Nephron progenitor cell (in vitro differentiated cells): ENCODE measurements at regions not wholly inside any gene's neighbourhood (a gene's known extent, or its start where the extent isn't known, plus 50 kb on each side); places are given as distances from the start of the nearest gene placed in this dataset.
A peak's percentile ranks its signal among the peaks of the same experiment; 100 is the strongest.

Experiments used
- DNase-seq: peaks from one replicate; pipeline ENCODE4 v3.0.0; 2021
- H3K27ac Mint-ChIP-seq: 2 replicates; pipeline ENCODE4 v1.8.0; 2021; ENCODE audit warnings: mild to moderate bottlenecking, moderate library complexity, mixed read lengths
- H3K27me3 Mint-ChIP-seq: 2 replicates; pipeline ENCODE4 v1.8.0; 2021; ENCODE audit warnings: mild to moderate bottlenecking, low read depth, mixed read lengths; ENCODE audit not compliant: poor library complexity
- H3K36me3 Mint-ChIP-seq: 2 replicates; pipeline ENCODE4 v1.8.0; 2021; ENCODE audit warnings: low read depth, mixed read lengths
- H3K4me1 Mint-ChIP-seq: 2 replicates; pipeline ENCODE4 v1.8.0; 2021; ENCODE audit warnings: mixed read lengths
- H3K4me3 Mint-ChIP-seq: 2 replicates; pipeline ENCODE4 v1.8.0; 2021; ENCODE audit warnings: mild to moderate bottlenecking, moderate library complexity, mixed read lengths
- H3K9me3 Mint-ChIP-seq: 2 replicates; pipeline ENCODE4 v1.8.0; 2021; ENCODE audit warnings: mild to moderate bottlenecking, moderate library complexity, mixed read lengths
- TF ChIP-seq, protein P1 (sequence below): fragments of 200-600 bp; sonication (generic); IDR thresholded peaks from 2 replicates; pipeline ENCODE4 v1.5.0; 2021; ENCODE audit warnings: antibody characterized with exemption

DNA sequence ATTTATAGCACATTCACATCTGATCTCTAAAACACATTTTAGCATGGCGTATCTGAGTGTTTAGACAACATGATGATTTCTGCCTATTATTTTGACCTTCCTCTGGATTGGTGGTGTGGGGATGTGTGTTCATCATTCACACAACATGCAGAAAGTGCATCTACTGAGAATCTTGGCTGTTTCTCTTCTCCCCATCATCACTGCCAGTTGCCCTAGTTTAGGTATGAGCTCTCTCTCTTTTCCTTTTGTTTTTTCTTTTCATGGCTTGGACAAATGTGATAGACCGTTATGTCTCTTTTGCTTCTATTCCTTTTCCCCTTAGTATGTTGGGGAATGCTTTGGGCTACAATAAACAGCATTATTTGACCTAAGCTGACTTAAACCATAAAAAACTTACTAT lies 239.2 kb upstream of the FZD8 start:
- Mint-ChIP-seq H3K27ac (peak overlapping the region; percentile 58), H3K27me3 (peaks cover 11% of the 10 kb centered on the region), H3K4me1 (peaks cover 35% of the 10 kb centered on the region), H3K4me3 (no peak overlapping the region), H3K36me3 (no peaks in the 10 kb centered on the region), H3K9me3 (no peaks in the 10 kb centered on the region)
- TF ChIP-seq, protein P1, sequence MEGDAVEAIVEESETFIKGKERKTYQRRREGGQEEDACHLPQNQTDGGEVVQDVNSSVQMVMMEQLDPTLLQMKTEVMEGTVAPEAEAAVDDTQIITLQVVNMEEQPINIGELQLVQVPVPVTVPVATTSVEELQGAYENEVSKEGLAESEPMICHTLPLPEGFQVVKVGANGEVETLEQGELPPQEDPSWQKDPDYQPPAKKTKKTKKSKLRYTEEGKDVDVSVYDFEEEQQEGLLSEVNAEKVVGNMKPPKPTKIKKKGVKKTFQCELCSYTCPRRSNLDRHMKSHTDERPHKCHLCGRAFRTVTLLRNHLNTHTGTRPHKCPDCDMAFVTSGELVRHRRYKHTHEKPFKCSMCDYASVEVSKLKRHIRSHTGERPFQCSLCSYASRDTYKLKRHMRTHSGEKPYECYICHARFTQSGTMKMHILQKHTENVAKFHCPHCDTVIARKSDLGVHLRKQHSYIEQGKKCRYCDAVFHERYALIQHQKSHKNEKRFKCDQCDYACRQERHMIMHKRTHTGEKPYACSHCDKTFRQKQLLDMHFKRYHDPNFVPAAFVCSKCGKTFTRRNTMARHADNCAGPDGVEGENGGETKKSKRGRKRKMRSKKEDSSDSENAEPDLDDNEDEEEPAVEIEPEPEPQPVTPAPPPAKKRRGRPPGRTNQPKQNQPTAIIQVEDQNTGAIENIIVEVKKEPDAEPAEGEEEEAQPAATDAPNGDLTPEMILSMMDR, result no peak
- DNase-seq, result no peak

DNA sequence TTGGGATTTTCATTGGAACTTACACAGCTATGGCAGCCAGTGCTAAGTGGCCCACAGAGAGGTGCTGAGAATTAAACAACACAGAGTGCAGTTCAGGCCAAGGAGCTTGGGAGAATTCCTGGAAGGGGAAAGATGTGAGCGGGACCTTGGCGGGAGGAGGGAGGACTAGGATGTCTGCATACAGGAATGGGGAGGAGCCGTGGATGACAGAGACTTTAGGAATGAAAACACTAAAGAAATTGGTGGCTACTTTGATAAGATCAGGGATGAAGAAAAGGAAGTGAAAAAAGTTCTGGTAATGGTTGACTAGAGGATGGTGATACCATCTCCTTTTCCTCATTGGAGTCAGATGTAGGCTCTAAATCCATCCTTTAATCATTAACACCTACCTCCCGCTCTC lies 234.2 kb upstream of the FZD8 start:
- no peak overlapping the region for H3K27ac Mint-ChIP-seq
- peaks cover 4% of the 10 kb centered on the region for H3K36me3 Mint-ChIP-seq
- peaks cover 50% of the 10 kb centered on the region for H3K4me1 Mint-ChIP-seq
- TF ChIP-seq, protein P1, result no peak
- no peak overlapping the region for H3K4me3 Mint-ChIP-seq
- H3K27me3 Mint-ChIP-seq, result peaks cover 8% of the 10 kb centered on the region
- peaks cover 4% of the 10 kb centered on the region for H3K9me3 Mint-ChIP-seq
- DNase-seq, result no peak

DNA sequence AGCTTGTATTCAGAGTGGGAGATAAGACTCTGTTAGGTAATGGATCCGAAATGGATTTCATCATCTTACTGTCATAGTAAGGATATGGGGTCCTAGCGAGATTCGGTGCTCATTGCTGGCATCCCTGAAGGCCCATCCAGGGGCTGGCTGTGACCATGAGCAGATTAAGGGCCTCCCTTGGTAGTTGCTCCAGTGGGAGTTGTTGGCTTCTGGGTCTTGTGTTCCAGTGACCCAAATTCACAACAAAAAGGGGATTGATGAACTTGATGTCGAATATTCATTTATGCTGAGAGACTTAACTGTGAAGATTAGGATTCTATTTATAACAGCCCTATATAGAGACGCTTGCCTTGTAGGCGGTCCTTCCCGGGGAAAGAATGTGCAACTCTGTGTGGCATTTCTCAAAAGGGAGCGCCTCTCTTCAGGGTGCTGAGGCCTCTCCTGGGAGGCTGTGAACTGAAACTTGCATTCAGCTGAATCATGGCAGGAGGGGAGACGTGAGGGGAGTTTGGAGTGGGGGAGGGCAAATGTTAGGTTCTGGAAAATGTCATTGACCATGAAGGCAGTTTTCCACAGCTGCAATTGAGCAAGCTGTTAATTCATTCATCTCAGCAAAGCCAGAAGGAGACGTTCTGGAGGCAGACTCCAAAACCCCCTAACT lies 233.1 kb upstream of the FZD8 start:
- TF ChIP-seq, protein P1, result no peak

DNA sequence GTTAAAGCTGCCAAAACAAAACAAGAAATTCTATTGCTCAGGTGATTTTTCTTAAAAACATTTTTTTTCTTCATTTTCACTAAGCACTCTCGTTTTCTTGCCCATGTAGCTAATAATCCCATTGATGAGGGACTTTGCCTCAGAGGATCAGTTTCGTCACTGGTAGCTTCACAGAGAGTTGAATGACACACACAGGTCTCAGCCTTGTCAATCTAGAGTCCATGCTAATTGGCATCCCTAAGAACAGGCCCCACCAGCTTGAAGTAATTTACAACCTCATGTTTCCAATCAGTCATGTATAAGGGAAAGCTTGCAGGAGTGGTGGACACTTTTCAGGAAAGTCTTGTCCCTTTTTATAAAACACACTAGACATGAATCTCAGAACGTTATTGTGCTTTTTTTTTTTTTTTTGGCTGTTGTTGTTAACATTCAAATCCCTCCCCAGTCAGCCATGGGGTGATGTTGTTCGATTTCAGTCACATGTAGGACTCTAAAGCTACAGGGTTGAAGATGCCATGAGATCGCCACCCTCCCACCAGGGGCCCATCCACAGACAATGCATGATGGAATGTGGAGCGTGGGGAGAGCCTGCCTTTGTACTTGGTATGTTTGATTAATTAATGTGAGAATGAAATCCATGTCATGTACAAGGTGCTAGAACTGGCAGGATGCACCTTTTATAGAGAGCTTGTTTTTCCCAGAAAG lies 232.4 kb upstream of the FZD8 start:
- Mint-ChIP-seq H3K27ac (peak overlapping the region; percentile 76), H3K27me3 (peaks cover 3% of the 10 kb centered on the region), H3K4me3 (no peak overlapping the region), H3K4me1 (peaks cover 63% of the 10 kb centered on the region), H3K9me3 (peaks cover 4% of the 10 kb centered on the region), H3K36me3 (peaks cover 4% of the 10 kb centered on the region)
- TF ChIP-seq, protein P1, result no peak
- DNase-seq, result no peak

More for the DNA sequence above, 233.1 kb upstream of the FZD8 start:
- peaks cover 61% of the 10 kb centered on the region for H3K4me1 Mint-ChIP-seq
- peaks cover 3% of the 10 kb centered on the region for H3K27me3 Mint-ChIP-seq
- no peak overlapping the region for H3K4me3 Mint-ChIP-seq
- peaks cover 4% of the 10 kb centered on the region for H3K36me3 Mint-ChIP-seq
- peak overlapping the region; percentile 76 for H3K27ac Mint-ChIP-seq
- DNase-seq, result no peak
- H3K9me3 Mint-ChIP-seq, result peaks cover 4% of the 10 kb centered on the region

DNA sequence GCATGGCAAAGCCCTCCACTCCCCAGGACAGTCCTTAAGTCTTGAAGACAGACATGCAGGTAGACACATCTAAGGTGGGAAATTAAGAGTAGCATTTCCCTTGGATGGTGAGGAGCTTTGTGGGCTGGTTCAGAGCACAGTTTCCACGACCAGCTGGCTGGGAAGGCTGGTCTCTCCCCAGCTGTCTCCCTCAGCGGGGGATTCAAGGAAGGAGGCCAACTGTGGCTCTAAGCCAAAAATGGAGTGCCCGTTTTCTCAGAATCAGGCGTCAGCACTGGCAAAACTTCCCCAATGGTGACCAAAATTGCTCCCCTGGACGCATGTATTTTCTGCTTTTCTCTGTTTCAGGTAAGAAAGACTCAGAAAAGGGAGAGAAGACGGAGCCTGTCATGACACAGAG lies 230.6 kb upstream of the FZD8 start:
- Mint-ChIP-seq H3K9me3 (peaks cover 4% of the 10 kb centered on the region), H3K4me1 (peaks cover 63% of the 10 kb centered on the region), H3K27me3 (peaks cover 3% of the 10 kb centered on the region), H3K4me3 (no peak overlapping the region), H3K27ac (no peak overlapping the region), H3K36me3 (peaks cover 4% of the 10 kb centered on the region)
- no peak for DNase-seq
- TF ChIP-seq, protein P1, result no peak
